ENCODE measurements at regions not wholly inside any gene's neighbourhood (a gene's known extent, or its start where the extent isn't known, plus 50 kb on each side); places are given as distances from the start of the nearest gene placed in this dataset.

- no peak for DNase-seq (ENCODE audit: low spot score)
Observed at GRCh38 chr13:73514208-73514607, 455.4 kb downstream of the KLF5 start.

GRCh38 chr13:73513751-73514150 lies 454.9 kb downstream of the KLF5 start:
- no peak for DNase-seq (ENCODE audit: low spot score)

- DNase-seq (ENCODE audit: low spot score) = no peak
Observed at GRCh38 chr13:73508841-73509240, 450.0 kb downstream of the KLF5 start.

- no peak for DNase-seq (ENCODE audit: low spot score)
Observed at GRCh38 chr13:73505376-73505890, 446.6 kb downstream of the KLF5 start.

- DNase-seq (ENCODE audit: low spot score) = no peak
Observed at GRCh38 chr13:73499695-73500094, 440.9 kb downstream of the KLF5 start.

GRCh38 chr13:73497430-73497829 lies 438.6 kb downstream of the KLF5 start:
- DNase-seq (ENCODE audit: low spot score) = no peak

- no peak for DNase-seq (ENCODE audit: low spot score)
Observed at GRCh38 chr13:73496711-73497110, 437.9 kb downstream of the KLF5 start.

GRCh38 chr13:73492811-73493210 lies 434.0 kb downstream of the KLF5 start:
- no peak for DNase-seq (ENCODE audit: low spot score)

GRCh38 chr13:73482556-73482955 lies 423.8 kb downstream of the KLF5 start:
- DNase-seq (ENCODE audit: low spot score) = no peak

GRCh38 chr13:73481886-73482445 lies 423.2 kb downstream of the KLF5 start:
- no peak for DNase-seq (ENCODE audit: low spot score)

GRCh38 chr13:73480779-73481559 lies 422.2 kb downstream of the KLF5 start:
- DNase-seq (ENCODE audit: low spot score) = no peak

- DNase-seq (ENCODE audit: low spot score) = no peak
Observed at GRCh38 chr13:73479856-73480255, 421.1 kb downstream of the KLF5 start.

GRCh38 chr13:73479351-73479750 lies 420.5 kb downstream of the KLF5 start:
- no peak for DNase-seq (ENCODE audit: low spot score)

GRCh38 chr13:73477441-73477840 lies 418.6 kb downstream of the KLF5 start:
- no peak for DNase-seq (ENCODE audit: low spot score)

- no peak for DNase-seq (ENCODE audit: low spot score)
Observed at GRCh38 chr13:73473016-73473415, 414.2 kb downstream of the KLF5 start.

GRCh38 chr13:73467125-73467524 lies 408.3 kb downstream of the KLF5 start:
- DNase-seq (ENCODE audit: low spot score) = no peak

- no peak for DNase-seq (ENCODE audit: low spot score)
Observed at GRCh38 chr13:73466561-73466960, 407.8 kb downstream of the KLF5 start.

- DNase-seq (ENCODE audit: low spot score) = no peak
Observed at GRCh38 chr13:73465617-73465971, 406.8 kb downstream of the KLF5 start.

- no peak for DNase-seq (ENCODE audit: low spot score)
Observed at GRCh38 chr13:73464758-73465616, 406.2 kb downstream of the KLF5 start.

GRCh38 chr13:73462241-73462640 lies 403.4 kb downstream of the KLF5 start:
- no peak for DNase-seq (ENCODE audit: low spot score)

- DNase-seq (ENCODE audit: low spot score) = no peak
Observed at GRCh38 chr13:73451221-73452029, 392.6 kb downstream of the KLF5 start.

GRCh38 chr13:73450583-73450982 lies 391.8 kb downstream of the KLF5 start:
- no peak for DNase-seq (ENCODE audit: low spot score)

All from kidney capillary endothelial cell (primary cell).